Islet of Langerhans (tissue), 1 donor: ENCODE measurements at regions not wholly inside any gene's neighbourhood (a gene's known extent, or its start where the extent isn't known, plus 50 kb on each side); places are given as distances from the start of the nearest gene placed in this dataset.

Experiments
- FAIRE-seq: peaks from one replicate; lab custom pipeline; 2011; peaks lifted over from hg19 to GRCh38; lab: Jason Lieb, UNC

- no peak for FAIRE-seq
Measured at GRCh38 chr2:34379586-34379985, 780.5 kb upstream of the FAM98A start.

GRCh38 chr2:34373586-34374233, 774.6 kb upstream of the FAM98A start:
- no peak for FAIRE-seq

GRCh38 chr2:34372967-34373366, 773.9 kb upstream of the FAM98A start:
- no peak for FAIRE-seq

GRCh38 chr2:34371711-34372110, 772.6 kb upstream of the FAM98A start:
- no peak for FAIRE-seq

GRCh38 chr2:34368304-34368703, 769.2 kb upstream of the FAM98A start:
- no peak for FAIRE-seq

- no peak for FAIRE-seq
Measured at GRCh38 chr2:34365932-34366331, 766.8 kb upstream of the FAM98A start.

- no peak for FAIRE-seq
Measured at GRCh38 chr2:34365512-34365911, 766.4 kb upstream of the FAM98A start.

GRCh38 chr2:34353509-34354113, 754.5 kb upstream of the FAM98A start:
- peak; percentile 95 for FAIRE-seq

GRCh38 chr2:34349527-34349926, 750.4 kb upstream of the FAM98A start:
- no peak for FAIRE-seq

GRCh38 chr2:34345030-34345429, 745.9 kb upstream of the FAM98A start:
- FAIRE-seq, result peak; percentile 89

- FAIRE-seq, result no peak
Measured at GRCh38 chr2:34340307-34340706, 741.2 kb upstream of the FAM98A start.

GRCh38 chr2:34337735-34338134, 738.6 kb upstream of the FAM98A start:
- FAIRE-seq, result no peak

GRCh38 chr2:34332813-34333212, 733.7 kb upstream of the FAM98A start:
- FAIRE-seq, result no peak

- no peak for FAIRE-seq
Measured at GRCh38 chr2:34320056-34320455, 721.0 kb upstream of the FAM98A start.

GRCh38 chr2:34317797-34318196, 718.7 kb upstream of the FAM98A start:
- no peak for FAIRE-seq

- no peak for FAIRE-seq
Measured at GRCh38 chr2:34316788-34317187, 717.7 kb upstream of the FAM98A start.

GRCh38 chr2:34311816-34312215, 712.7 kb upstream of the FAM98A start:
- no peak for FAIRE-seq

- no peak for FAIRE-seq
Measured at GRCh38 chr2:34308140-34308539, 709.0 kb upstream of the FAM98A start.

GRCh38 chr2:34307636-34308035, 708.5 kb upstream of the FAM98A start:
- no peak for FAIRE-seq

- FAIRE-seq, result no peak
Measured at GRCh38 chr2:34306745-34307144, 707.6 kb upstream of the FAM98A start.

GRCh38 chr2:34305587-34305986, 706.5 kb upstream of the FAM98A start:
- FAIRE-seq, result no peak

GRCh38 chr2:34294961-34295360, 695.9 kb upstream of the FAM98A start:
- FAIRE-seq, result no peak

- peak; percentile 33 for FAIRE-seq
Measured at GRCh38 chr2:34291076-34291475, 692.0 kb upstream of the FAM98A start.

GRCh38 chr2:34288016-34288415, 688.9 kb upstream of the FAM98A start:
- FAIRE-seq, result no peak
